Activated CD8-positive, alpha-beta T cell treated with anti-CD3 and anti-CD28 coated beads for 36 hours (primary cell): ENCODE measurements at regions not wholly inside any gene's neighbourhood (a gene's known extent, or its start where the extent isn't known, plus 50 kb on each side); places are given as distances from the start of the nearest gene placed in this dataset.

ENCODE experiments used
- ATAC-seq: fragments of 200-7000 bp; cut with Tn5 transposase; one replicate; pipeline ENCODE4 v1.10.0; 2021; ENCODE audit warnings: mild to moderate bottlenecking, moderate library complexity
- CTCF ChIA-PET: fragments of 350-600 bp; sonication (Branson Sonifier 250); formaldehyde crosslinking; loops from one replicate; lab custom pipeline; 2021; ENCODE audit warnings: antibody characterized with exemption; lab: Charles Lee
- POLR2A ChIA-PET: fragments of 350-600 bp; sonication (Branson Sonifier 250); formaldehyde crosslinking; loops from one replicate; lab custom pipeline; 2021; ENCODE audit warnings: antibody characterized with exemption; lab: Charles Lee
- DNase-seq: peaks from one replicate; pipeline ENCODE4 v3.0.0-alpha.2; 2020
- H3K27ac Mint-ChIP-seq: one replicate; pipeline ENCODE4 v1.8.0; 2021; ENCODE audit warnings: mild to moderate bottlenecking, mixed read lengths
- H3K27me3 Mint-ChIP-seq: one replicate; pipeline ENCODE4 v1.8.0; 2021; ENCODE audit warnings: mixed read lengths
- H3K36me3 Mint-ChIP-seq: one replicate; pipeline ENCODE4 v1.8.0; 2021; ENCODE audit warnings: low read depth, mixed read lengths
- H3K4me1 Mint-ChIP-seq: one replicate; pipeline ENCODE4 v1.8.0; 2021; ENCODE audit warnings: low read depth, mixed read lengths
- H3K4me3 Mint-ChIP-seq: one replicate; pipeline ENCODE4 v1.8.0; 2021; ENCODE audit warnings: mild to moderate bottlenecking, moderate library complexity, mixed read lengths
- H3K9me3 Mint-ChIP-seq: one replicate; pipeline ENCODE4 v1.8.0; 2021; ENCODE audit warnings: mixed read lengths
- CTCF ChIP-seq: fragments of 200-600 bp; IDR thresholded peaks from one replicate; pipeline ENCODE4 v1.8.0; 2022; ENCODE audit warnings: antibody characterized with exemption, mild to moderate bottlenecking
- intact Hi-C: fragments of 100-400 bp; cut with micrococcal nuclease; formaldehyde crosslinking; loops from one replicate; pipeline ENCODE4 v1.10.0; 2022

GRCh38 chr11:30150425-30150824 lies 80.4 kb upstream of the FSHB start:
- no peaks in the 10 kb centered on the region for H3K9me3 Mint-ChIP-seq
- CTCF ChIA-PET, result interaction anchor here (1.5 to 3.6 kb wide), 3 partner anchors 7 to 46 kb away, joined by 5 to 20 read pairs (median 6); no protein-coding TSS in a partner anchor

GRCh38 chr11:30153008-30153407 lies 77.8 kb upstream of the FSHB start:
- H3K4me1 Mint-ChIP-seq, result no peaks in the 10 kb centered on the region

More at GRCh38 chr11:30150425-30150824, 80.4 kb upstream of the FSHB start:
- H3K4me1 Mint-ChIP-seq, result no peaks in the 10 kb centered on the region
- DNase-seq (no peak), ATAC-seq (no peak)
- no peak overlapping the region for H3K27ac Mint-ChIP-seq
- no peak for TF ChIP-seq CTCF
- no peaks in the 10 kb centered on the region for H3K36me3 Mint-ChIP-seq
- POLR2A ChIA-PET, result no interaction called here
- intact Hi-C loops, result no loop called here
- no peak overlapping the region for H3K4me3 Mint-ChIP-seq
- no peaks in the 10 kb centered on the region for H3K27me3 Mint-ChIP-seq

GRCh38 chr11:30155428-30155827 lies 75.4 kb upstream of the FSHB start:
- H3K4me1 Mint-ChIP-seq, result no peaks in the 10 kb centered on the region
- no peaks in the 10 kb centered on the region for H3K9me3 Mint-ChIP-seq
- H3K27me3 Mint-ChIP-seq, result peaks cover 3% of the 10 kb centered on the region
- DNase-seq, result no peak
- H3K4me3 Mint-ChIP-seq, result no peak overlapping the region
- no peak for TF ChIP-seq CTCF
- CTCF ChIA-PET, result interaction anchor here (1.0 to 4.2 kb wide), 3 partner anchors 12 to 41 kb away, joined by 3 to 15 read pairs (median 4); no protein-coding TSS in a partner anchor
- intact Hi-C loops, result no loop called here
- ATAC-seq, result no peak
- POLR2A ChIA-PET, result no interaction called here
- H3K36me3 Mint-ChIP-seq, result no peaks in the 10 kb centered on the region
- H3K27ac Mint-ChIP-seq, result no peak overlapping the region

More at GRCh38 chr11:30153008-30153407, 77.8 kb upstream of the FSHB start:
- no peak for TF ChIP-seq CTCF
- ATAC-seq (no peak), DNase-seq (no peak)
- Mint-ChIP-seq H3K4me3 (no peak overlapping the region), H3K27me3 (no peaks in the 10 kb centered on the region), H3K9me3 (no peaks in the 10 kb centered on the region), H3K27ac (no peak overlapping the region), H3K36me3 (no peaks in the 10 kb centered on the region)
- intact Hi-C loops, result no loop called here
- ChIA-PET POLR2A (no interaction called here), CTCF (interaction anchor here (1.9 to 3.6 kb wide), 2 partner anchors 10 to 25 kb away, joined by 9 to 20 read pairs; no protein-coding TSS in a partner anchor)

- CTCF ChIA-PET, result interaction anchor here (1.2 to 1.3 kb wide), 2 partner anchors 16 to 17 kb away, joined by 3 to 4 read pairs; no protein-coding TSS in a partner anchor
- no peaks in the 10 kb centered on the region for H3K4me1 Mint-ChIP-seq
Measured at GRCh38 chr11:30159546-30159945, 71.3 kb upstream of the FSHB start.

More at GRCh38 chr11:30159546-30159945, 71.3 kb upstream of the FSHB start:
- intact Hi-C loops, result no loop called here
- POLR2A ChIA-PET, result no interaction called here
- TF ChIP-seq CTCF, result no peak
- no peak overlapping the region for H3K4me3 Mint-ChIP-seq
- H3K36me3 Mint-ChIP-seq, result no peaks in the 10 kb centered on the region
- no peak overlapping the region for H3K27ac Mint-ChIP-seq
- peaks cover 5% of the 10 kb centered on the region for H3K27me3 Mint-ChIP-seq
- ATAC-seq, result no peak
- no peak for DNase-seq
- H3K9me3 Mint-ChIP-seq, result no peaks in the 10 kb centered on the region
